GM18508 (cell line): ENCODE measurements at regions not wholly inside any gene's neighbourhood (a gene's known extent, or its start where the extent isn't known, plus 50 kb on each side); places are given as distances from the start of the nearest gene placed in this dataset.
A peak's percentile ranks its signal among the peaks of the same experiment; 100 is the strongest.
"Not testable (repeated sequence)": the region's sequence is repeated elsewhere in the genome, so short reads cannot be mapped to it uniquely, and the experiment has no call there.

Experiments
- ATAC-seq: cut with Tn5 transposase; IDR thresholded peaks from one replicate; pipeline ENCODE4 v1.9.1; 2021; ENCODE audit warnings: moderate number of reproducible peaks; ENCODE audit not compliant: insufficient read depth, unreplicated experiment

DNA sequence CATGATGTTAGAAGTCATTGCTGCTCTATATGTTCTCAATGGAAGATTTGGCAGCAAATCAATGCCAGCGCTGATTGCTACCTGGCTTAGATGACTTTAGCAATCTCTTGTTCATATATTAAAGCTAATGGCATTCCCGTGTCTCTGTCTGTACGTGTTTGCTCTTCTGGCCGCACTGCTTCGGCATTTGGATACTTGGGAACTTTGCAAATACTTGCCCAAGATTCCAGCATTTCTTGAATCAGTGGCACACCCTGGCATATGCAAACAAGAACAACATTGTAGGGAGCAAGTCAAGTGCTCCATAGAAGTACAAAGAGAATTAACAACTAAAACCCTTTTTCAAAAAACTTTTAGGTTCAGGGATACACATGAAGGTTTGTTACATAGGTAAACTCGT, 128.9 kb upstream of the TMEM164 start:
- ATAC-seq = no peak

DNA sequence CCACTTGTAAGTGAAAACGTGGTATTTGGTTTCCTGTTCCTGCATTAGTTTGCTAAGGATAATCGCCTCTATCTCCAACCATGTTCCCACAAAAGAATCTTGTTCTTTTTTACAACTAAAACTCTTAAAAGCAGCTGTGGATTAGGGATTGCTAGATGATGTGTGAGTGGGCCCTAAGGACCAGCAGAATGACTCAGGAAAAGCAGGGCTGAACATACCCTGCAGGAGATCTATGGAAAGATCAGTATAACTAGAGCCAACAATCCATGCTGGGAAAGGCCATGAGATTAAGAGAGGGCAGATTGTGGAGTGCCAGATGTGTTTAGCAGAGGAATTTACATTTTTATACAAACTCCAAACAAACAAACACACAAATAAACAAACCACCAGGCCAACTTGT, 128.4 kb upstream of the TMEM164 start:
- no peak for ATAC-seq

DNA sequence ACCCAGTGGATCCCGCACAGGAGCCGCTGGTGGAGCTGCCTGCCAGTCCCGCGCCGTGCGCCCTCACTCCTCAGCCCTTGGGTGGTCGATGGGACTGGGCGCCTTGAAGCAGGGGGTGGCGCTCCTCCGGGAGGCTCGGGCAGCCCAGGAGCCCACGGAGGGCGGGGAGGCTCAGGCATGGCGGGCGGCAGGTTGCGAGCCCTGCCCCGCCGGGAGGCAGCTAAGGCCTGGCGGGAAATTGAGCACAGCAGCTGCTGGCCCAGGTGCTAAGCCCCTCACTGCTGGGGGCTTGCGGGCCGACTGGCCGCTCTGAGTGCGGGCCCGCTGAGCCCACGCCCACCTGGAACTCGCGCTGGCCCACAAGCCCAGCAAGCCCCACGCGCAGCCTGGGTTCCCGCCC, 127.1 kb upstream of the TMEM164 start:
- no peak for ATAC-seq

DNA sequence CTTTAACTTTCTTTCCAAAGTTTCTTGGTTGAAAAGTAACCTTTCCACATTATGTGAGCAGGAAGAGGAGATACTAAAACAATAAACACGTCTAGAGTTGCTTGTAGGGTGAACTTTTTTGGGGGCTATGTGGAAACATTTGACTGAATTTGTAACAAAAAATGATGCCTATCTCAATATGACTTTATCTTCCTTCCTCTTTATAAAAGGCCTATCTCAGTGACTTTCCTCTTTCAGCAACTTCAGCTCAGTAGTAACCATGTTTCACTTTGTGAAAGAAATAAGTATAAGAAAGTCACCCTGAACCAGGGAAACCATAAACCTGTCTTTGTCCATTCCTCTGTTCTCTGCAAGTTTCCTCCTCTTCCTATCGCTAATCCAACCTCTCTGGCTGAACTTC, 124.7 kb upstream of the TMEM164 start:
- ATAC-seq = no peak

DNA sequence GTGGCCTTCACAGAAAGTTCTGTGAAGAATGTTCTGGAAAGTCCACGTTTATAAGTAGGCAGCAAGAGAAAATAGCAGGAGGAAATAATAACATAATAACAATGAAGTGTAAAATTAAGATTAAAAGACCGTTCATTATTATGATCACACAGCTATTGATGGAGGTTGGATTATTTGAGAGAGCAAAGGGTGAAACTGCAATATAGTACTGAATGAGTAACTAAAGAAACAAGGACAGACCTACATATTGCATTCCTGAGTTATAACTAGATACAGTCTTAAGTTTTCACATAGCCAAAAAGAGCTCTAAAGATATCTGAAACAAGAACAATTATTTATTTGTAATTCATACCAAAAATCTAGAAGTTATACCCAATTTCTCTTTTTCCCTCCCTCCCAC, 122.9 kb upstream of the TMEM164 start:
- no peak for ATAC-seq

DNA sequence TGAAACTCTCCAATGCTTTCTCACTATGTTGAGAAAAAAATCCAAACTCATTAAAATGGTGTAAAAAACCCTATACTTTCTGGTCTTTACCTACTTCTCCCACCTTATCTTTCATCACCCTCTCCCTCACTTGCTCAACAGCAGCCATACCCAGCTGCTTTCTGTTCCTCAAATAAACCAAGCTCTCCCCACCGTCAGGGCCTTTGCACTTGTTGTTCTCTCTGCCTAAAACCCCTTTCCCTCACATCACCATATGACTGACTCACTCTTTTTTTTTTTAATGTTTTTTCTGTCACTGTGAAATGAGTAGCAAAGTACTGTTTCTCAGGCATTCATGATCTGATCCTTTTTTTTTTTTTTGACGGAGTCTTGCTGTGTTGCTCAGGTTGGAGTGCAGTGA, 122.3 kb upstream of the TMEM164 start:
- peak; percentile 96 for ATAC-seq

DNA sequence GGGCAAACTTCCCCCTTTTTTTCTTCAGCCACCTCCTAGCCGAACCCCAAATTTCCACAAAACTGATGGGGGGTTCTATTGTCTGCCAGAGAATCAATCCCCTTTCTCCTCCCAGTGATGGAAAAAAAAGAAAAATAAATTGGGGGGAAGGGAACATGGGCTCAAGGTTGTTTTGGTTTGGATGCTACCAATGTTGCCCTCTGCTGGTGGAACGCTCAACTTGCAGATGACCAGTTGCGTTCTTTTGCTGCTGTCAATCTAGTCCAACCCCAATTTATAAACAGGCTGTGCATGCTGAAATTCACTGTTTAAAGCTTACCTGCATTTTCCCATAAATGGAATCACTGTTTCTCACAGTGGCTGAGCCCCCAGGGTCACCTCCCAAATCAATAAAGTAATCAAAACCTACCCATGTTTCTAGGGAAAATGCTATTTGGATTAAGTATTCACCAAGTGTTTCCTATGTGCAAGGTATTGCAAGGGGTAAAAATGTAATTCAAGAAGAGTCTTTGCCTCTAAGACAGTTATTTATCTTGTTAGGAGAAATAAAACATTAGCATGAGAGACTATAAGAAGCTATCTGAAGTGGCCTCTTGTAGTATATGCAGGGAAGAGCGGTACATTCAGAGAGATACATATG, 116.7 kb upstream of the TMEM164 start:
- ATAC-seq = no peak

DNA sequence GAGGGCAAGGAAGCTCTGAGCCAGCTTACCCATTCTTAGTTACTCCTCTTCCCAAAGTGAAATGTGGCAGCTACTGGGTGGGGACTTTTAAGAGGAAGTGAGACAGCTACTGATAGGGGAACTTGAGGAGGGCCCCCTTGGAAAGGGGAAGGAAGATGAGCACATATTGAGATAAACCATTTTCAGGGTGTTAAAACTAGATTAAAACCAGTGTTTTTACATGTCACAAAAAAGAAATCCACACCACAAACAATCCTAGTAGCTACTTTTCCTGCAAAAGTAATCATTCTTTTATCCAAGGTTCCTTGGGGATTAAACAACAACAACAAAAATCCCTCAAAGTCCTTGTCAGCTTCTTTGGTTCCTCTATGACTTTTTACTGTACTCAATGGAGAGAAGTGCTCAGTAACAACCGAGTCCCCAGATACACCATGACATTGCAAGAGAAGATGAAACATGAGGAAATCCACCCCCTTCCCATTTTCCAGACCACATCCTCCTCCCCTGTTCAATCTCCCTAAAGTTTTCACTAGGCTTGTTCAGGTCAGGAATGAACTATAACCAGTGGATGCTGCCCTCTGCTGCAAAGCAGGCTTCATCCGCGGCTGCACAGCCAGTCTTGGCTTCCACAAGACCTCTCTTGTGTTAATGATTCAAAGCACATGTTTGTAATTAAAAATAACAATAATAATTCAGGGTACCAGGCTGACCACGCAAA, 113.5 kb upstream of the TMEM164 start:
- ATAC-seq = no peak

DNA sequence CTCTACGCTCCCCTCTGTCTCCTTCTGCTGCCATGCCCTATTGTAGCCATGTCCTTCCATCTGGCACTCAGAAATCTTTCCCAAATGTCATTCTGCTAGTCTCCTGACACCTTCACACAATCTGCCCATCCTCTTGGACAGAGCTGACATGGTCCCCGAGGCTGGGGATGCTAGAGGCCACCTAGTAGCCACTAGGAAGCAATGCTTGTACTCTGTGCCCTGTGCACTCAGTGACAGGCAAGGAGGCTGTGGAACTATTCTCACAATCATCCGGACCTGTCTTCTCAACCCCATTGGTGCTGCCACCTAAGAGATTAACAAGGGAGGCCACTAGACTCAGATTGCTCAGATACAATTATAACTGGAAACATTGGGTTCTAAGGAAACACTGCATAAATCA, 112.6 kb upstream of the TMEM164 start:
- no peak for ATAC-seq

DNA sequence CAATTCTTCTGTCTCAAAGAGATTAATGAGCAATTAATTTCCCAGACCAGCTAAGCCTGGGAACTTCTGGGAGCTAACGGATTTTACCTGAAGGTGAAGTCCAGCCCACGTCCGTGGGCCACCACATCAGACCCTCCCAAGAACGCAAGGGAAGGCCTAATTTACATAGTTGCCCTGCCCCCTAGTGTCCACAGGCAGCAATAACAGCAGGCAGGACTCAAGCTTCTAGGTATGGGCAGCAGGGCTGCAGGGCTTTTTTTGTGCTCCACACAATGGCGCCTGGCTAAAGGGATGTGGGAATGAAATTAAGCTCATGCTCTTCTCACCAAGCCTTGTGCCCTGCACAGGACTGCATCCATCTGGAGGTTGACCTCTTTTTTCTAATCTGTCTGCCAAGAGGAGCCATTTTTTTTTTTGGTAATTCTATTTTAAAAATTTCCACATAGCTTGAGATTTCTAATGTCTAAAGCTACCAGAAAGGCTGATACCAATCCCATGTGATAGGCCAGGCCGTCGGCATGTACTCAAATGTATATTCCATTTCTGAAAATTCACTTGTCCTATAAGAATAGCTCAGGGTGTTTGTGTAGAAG, 111.9 kb upstream of the TMEM164 start:
- ATAC-seq = no peak

DNA sequence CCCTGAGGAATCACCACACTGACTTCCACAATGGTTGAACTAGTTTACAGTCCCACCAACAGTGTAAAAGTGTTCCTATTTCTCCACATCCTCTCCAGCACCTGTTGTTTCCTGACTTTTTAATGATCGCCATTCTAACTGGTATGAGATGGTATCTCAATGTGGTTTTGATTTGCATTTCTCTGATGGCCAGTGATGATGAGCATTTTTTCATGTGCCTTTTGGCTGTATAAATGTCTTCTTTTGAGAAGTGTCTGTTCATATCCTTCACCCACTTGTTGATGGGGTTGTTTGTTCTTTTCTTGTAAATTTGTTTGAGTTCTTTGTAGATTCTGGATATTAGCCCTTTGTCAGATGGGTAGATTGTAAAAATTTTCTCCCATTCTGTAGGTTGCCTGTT, 106.9 kb upstream of the TMEM164 start:
- not testable (repeated sequence) for ATAC-seq

DNA sequence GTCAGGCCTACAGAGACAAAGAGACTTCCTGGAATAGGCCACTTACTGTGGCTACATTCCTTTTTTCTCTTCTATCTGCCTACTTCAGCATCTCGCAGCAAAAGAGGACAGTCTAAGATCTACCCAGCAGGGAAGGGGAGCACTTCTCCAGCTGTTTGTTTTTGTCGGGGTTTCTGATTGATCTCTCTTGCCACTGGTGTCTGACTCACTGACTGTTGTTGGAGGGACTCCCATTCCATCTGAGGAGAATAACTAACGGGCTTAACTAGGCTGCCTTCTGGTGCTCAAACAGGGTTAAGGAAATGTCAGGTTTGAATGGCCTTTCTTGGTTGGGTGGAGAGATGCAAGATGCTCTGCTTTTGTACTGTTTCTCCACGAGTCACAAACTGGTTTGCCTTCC, 100.2 kb upstream of the TMEM164 start:
- no peak for ATAC-seq

DNA sequence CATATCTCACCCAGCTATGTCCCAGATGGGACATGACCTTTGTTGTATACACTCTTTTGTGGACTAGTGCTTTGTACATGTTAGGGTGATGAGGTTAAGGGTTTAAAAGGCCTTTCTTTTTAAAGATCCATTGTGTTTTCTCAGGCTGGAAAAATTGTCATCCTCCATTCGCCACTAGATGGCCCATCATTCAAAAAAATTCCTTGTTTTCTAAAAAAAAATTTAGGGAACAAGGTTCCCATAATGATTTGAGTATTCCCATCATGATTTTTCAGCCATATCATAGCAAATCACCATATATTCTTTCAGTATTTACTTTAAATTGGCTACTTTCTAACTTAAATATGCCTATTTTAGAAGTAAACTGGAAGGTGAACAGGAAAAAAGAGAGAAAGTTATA, 91.9 kb upstream of the TMEM164 start:
- ATAC-seq = no peak

DNA sequence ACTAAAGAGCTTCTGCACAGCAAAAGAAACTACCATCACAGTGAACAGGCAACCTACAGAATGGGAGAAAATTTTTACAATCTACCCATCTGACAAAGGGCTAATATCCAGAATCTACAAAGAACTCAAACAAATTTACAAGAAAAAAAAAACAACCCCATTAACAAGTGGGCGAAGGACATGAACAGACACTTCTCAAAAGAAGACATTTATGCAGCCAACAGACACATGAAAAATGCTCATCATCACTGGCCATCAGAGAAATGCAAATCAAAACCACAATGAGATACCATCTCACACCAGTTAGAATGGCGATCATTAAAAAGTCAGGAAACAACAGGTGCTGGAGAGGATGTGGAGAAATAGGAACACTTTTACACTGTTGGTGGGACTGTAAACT, 89.9 kb upstream of the TMEM164 start:
- not testable (repeated sequence) for ATAC-seq

DNA sequence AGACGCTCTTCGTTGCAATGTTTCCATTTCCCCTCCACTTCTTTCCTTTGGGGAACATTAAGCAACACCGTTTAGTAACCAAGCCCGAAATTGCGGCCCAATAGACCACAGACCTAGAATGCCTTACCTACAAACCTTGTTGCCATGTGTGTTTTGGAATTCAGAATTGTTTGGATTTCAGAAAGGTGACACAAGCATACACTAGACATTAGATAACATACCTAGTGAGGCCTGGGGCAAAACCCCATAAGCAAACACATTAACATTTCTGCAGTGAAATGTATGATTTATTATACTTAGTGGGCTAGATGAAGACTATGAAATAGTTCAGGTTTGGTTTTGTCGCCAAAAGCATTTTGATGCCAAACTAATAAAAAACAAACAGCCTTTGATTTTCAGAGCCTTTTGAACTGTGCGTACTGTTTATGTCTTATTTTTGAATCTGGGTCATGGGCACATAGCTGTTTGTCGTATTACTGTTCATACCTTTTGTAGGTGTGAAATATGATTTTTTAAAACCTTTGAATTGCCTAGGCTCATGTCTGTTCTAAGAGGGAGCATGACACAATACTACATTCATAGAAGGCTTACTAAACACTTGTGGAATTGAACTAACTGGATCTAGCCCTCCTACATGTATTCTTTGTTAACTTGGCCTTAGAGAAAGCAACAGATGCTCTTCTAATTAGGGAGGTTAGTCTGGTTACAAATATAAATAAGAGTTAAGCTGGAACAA, 88.6 kb upstream of the TMEM164 start:
- no peak for ATAC-seq

DNA sequence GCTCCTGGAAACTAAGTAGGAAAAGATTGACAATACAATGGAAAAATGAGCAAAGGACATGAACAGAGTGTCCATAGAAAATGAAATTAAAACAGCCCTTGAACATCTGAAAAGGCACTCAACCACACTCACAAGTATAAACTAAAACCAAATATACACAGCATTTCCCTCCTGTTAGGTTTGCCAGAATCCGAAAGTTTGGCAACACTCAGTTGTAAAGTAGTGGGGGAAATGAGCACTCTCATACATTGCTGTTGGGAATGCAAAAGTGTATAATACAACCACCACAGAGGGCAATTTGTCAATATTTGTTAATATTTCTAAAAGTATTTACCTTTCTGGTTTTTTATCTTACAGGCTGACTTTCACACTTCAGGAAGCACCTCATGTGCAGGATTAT, 84.2 kb upstream of the TMEM164 start:
- no peak for ATAC-seq

DNA sequence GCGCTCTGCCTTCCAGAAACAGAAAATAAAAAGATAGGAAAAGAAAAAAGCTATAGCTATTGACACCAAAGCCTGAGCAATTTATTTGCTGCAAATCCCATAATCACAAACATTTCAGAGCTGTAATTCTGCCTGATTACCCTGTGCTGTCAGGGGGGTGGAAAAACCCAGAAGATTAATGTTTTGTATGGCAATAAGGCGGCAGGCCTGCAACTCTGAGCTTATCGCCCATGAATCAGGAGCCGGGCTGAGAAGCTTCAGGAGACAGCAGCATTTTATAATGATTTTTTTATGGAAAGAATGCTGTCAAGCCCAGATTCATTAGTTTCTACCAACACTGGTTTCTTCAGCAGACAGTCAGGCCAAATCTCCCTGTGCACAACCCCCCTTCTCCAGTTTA, 82.6 kb upstream of the TMEM164 start:
- no peak for ATAC-seq

DNA sequence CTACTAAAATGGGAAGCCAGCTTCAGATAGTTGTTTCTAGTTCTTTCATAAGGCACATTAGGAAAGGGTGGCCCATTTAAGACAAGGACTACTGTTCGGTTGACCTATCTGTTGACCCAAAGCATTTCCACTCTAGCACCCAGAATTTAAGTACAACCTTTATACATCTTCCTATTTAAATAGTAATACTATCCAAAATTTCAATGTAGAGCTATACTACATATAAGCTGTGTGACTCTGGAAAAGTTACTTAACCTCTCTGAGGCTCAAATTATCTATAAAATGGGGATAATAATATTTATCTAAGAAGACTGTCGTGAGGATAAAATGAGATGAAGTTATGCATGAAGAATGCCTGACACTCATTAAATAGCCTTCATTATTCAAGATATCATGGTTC, 82.0 kb upstream of the TMEM164 start:
- ATAC-seq = no peak

DNA sequence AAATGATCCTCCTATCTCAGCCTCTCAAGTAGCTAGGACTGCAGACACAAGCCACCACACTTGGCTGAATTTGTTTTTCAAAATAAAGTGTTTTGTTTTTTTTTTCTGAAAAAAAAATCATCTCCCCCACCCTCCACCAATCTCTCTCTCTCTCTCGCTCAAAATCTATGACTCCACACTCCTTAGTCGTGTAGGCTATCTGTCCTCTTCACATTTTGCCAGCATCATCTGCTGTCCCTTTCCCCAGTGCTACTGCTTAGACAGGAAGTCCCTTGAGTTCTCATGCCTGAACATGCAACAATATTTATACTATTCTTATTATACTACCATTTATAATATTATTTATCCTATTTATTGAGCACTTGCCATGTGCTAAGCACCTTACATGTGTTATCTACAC, 80.7 kb upstream of the TMEM164 start:
- ATAC-seq = no peak

DNA sequence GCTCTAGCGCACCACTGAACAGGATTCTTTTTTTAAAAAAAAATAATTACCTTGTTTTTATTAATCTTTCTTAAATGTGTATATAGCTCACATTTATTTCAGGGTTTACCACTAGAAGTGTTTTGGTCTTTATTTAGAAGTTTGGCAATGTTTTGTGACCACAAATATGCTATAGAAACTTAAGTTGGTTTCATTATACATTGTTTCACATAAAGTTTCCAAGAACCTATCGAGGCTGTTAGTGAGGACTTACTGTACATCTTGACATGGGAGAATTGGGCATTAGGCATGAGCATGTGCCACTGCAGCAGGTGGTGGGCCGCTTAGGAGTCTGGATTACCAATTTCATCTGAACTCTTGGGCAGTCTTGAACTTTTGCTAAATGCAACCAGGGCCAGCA, 77.9 kb upstream of the TMEM164 start:
- ATAC-seq = not testable (repeated sequence)

DNA sequence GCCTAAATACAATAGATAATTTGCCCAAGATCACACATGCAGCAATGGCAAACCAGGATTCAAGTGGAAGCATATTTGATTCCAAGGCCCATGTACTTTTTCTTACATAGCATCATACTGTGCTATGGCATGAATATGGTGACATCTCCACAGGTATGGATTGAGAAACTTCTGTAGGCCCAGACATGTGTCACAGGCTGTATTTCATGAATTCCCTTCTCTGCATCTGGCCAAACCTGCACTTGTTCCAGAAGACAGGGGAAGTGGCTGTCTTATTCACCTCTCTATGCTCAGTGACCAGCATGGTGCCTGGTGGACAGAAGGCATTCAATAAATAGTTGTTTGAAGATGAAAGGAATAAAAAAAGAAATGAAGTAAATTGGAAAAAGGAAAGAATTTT, 77.3 kb upstream of the TMEM164 start:
- no peak for ATAC-seq
